ENCODE measurements at regions not wholly inside any gene's neighbourhood (a gene's known extent, or its start where the extent isn't known, plus 50 kb on each side); places are given as distances from the start of the nearest gene placed in this dataset.

- ChIA-PET CTCF (no interaction called here), POLR2A (no interaction called here)
- H3K27me3 Mint-ChIP-seq = no peaks in the 10 kb centered on the region
- DNase-seq = no peak
- Histone ChIP-seq H3K27ac (ENCODE audit: low read depth in 1 of 2, low read length in 2 of 2) (no peak overlapping the region), H3K9me3 (ENCODE audit: control insufficient read depth in 1 of 2, insufficient read depth in 1 of 2, low read length in 2 of 2) (peaks cover 0 to 3% of the 10 kb centered on the region in 2 experiments), H3K36me3 (ENCODE audit: insufficient read depth, low read length) (no peaks in the 10 kb centered on the region), H3K27me3 (ENCODE audit: control insufficient read depth in 1 of 2, insufficient read depth in 2 of 2, low read length in 2 of 2) (no peaks in the 10 kb centered on the region), H3K4me1 (ENCODE audit: insufficient read depth, low read length) (no peaks in the 10 kb centered on the region), H3K4me3 (ENCODE audit: low read length) (no peak overlapping the region)
- H3K4me1 Mint-ChIP-seq (ENCODE audit: low read depth) = no peaks in the 10 kb centered on the region
- no peak overlapping the region for H3K27ac Mint-ChIP-seq
- no peak for ATAC-seq (ENCODE audit: poor library complexity)
- no peak for TF ChIP-seq CTCF (IDR thresholded peaks at IDR 0.05)
- no peak overlapping the region for H3K4me3 Mint-ChIP-seq
- no peaks in the 10 kb centered on the region for H3K9me3 Mint-ChIP-seq
- H3K36me3 Mint-ChIP-seq (ENCODE audit: low read depth) = no peaks in the 10 kb centered on the region
- intact Hi-C loops (cut with DNase I, micrococcal nuclease) = no loop called here
Observed at GRCh38 chr14:34134484-34134883, 183.6 kb upstream of the EGLN3 start.

GRCh38 chr14:34129927-34130552 lies 179.2 kb upstream of the EGLN3 start:
- intact Hi-C loops (cut with DNase I, micrococcal nuclease) = no loop called here
- ChIA-PET CTCF (no interaction called here), POLR2A (no interaction called here)
- DNase-seq (no peak), ATAC-seq (ENCODE audit: poor library complexity) (no peak)
- Histone ChIP-seq H3K4me3 (ENCODE audit: low read length) (no peak overlapping the region), H3K36me3 (ENCODE audit: insufficient read depth, low read length) (no peaks in the 10 kb centered on the region), H3K27ac (ENCODE audit: low read depth in 1 of 2, low read length in 2 of 2) (no peak overlapping the region), H3K27me3 (ENCODE audit: control insufficient read depth in 1 of 2, insufficient read depth in 2 of 2, low read length in 2 of 2) (no peaks in the 10 kb centered on the region), H3K4me1 (ENCODE audit: insufficient read depth, low read length) (no peaks in the 10 kb centered on the region), H3K9me3 (ENCODE audit: control insufficient read depth in 1 of 2, insufficient read depth in 1 of 2, low read length in 2 of 2) (no peaks in the 10 kb centered on the region)
- H3K9me3 Mint-ChIP-seq = no peaks in the 10 kb centered on the region
- no peak for TF ChIP-seq CTCF (IDR thresholded peaks at IDR 0.05)
- H3K27ac Mint-ChIP-seq = no peak overlapping the region
- H3K4me1 Mint-ChIP-seq (ENCODE audit: low read depth) = no peaks in the 10 kb centered on the region
- H3K36me3 Mint-ChIP-seq (ENCODE audit: low read depth) = no peaks in the 10 kb centered on the region
- H3K4me3 Mint-ChIP-seq = no peak overlapping the region
- H3K27me3 Mint-ChIP-seq = no peaks in the 10 kb centered on the region

DNA sequence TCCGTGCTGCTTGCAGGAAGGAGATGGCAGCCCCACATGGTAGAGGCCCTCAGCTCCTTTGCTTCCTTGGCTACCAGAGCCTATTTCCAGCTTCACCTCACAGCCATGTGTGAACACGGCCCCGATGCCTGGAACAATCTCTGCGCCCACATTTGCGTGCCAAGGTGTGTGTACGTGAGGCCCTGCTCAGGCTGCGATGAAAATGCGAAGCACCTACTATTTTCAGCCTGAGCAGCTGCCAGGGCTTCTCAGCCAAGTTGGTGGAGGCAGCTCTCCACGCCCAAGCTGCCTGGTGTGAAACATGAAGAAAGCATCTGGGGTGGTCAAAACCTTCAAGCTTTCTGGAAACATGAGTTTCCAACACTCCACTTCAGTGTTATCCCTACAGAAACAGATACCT lies 177.8 kb upstream of the EGLN3 start:
- POLR2A ChIA-PET = no interaction called here
- no peak overlapping the region for H3K4me3 Mint-ChIP-seq
- no peak for TF ChIP-seq CTCF (IDR thresholded peaks at IDR 0.05)

More for the DNA sequence above, 177.8 kb upstream of the EGLN3 start:
- no peak overlapping the region for H3K4me3 ChIP-seq (ENCODE audit: low read length)
- no peaks in the 10 kb centered on the region for H3K9me3 Mint-ChIP-seq
- intact Hi-C loops (cut with DNase I, micrococcal nuclease) = no loop called here
- H3K9me3 ChIP-seq (ENCODE audit: control insufficient read depth in 1 of 2, insufficient read depth in 1 of 2, low read length in 2 of 2) = no peaks in the 10 kb centered on the region
- H3K4me1 Mint-ChIP-seq (ENCODE audit: low read depth) = no peaks in the 10 kb centered on the region
- H3K36me3 Mint-ChIP-seq (ENCODE audit: low read depth) = no peaks in the 10 kb centered on the region
- no peak overlapping the region for H3K27ac ChIP-seq (ENCODE audit: low read depth in 1 of 2, low read length in 2 of 2)
- no peaks in the 10 kb centered on the region for H3K27me3 ChIP-seq (ENCODE audit: control insufficient read depth in 1 of 2, insufficient read depth in 2 of 2, low read length in 2 of 2)
- CTCF ChIA-PET = no interaction called here
- H3K27ac Mint-ChIP-seq = no peak overlapping the region
- H3K36me3 ChIP-seq (ENCODE audit: insufficient read depth, low read length) = no peaks in the 10 kb centered on the region
- no peak for DNase-seq
- H3K4me1 ChIP-seq (ENCODE audit: insufficient read depth, low read length) = no peaks in the 10 kb centered on the region
- no peaks in the 10 kb centered on the region for H3K27me3 Mint-ChIP-seq
- no peak for ATAC-seq (ENCODE audit: poor library complexity)
